ENCODE measurements at regions not wholly inside any gene's neighbourhood (a gene's known extent, or its start where the extent isn't known, plus 50 kb on each side); places are given as distances from the start of the nearest gene placed in this dataset.

GRCh38 chr20:23279836-23280235 is 70.8 kb upstream of the NXT1 start:
- DNase-seq (ENCODE audit: low spot score) = no peak

- DNase-seq (ENCODE audit: low spot score) = no peak
Measured at GRCh38 chr20:23278172-23278571, 72.4 kb upstream of the NXT1 start.

GRCh38 chr20:23277316-23277715 is 73.3 kb upstream of the NXT1 start:
- DNase-seq (ENCODE audit: low spot score) = no peak

GRCh38 chr20:23273776-23274175 is 76.8 kb upstream of the NXT1 start:
- DNase-seq (ENCODE audit: low spot score) = no peak

GRCh38 chr20:23272176-23273029 is 78.2 kb upstream of the NXT1 start:
- no peak for DNase-seq (ENCODE audit: low spot score)

- DNase-seq (ENCODE audit: low spot score) = no peak
Measured at GRCh38 chr20:23270382-23270911, 80.1 kb upstream of the NXT1 start.

- DNase-seq (ENCODE audit: low spot score) = no peak
Measured at GRCh38 chr20:23269954-23270353, 80.6 kb upstream of the NXT1 start.

- no peak for DNase-seq (ENCODE audit: low spot score)
Measured at GRCh38 chr20:23268792-23269354, 81.7 kb upstream of the NXT1 start.

- DNase-seq (ENCODE audit: low spot score) = no peak
Measured at GRCh38 chr20:23267909-23268308, 82.7 kb upstream of the NXT1 start.

- no peak for DNase-seq (ENCODE audit: low spot score)
Measured at GRCh38 chr20:23266530-23267398, 83.8 kb upstream of the NXT1 start.

- DNase-seq (ENCODE audit: low spot score) = no peak
Measured at GRCh38 chr20:23265226-23265625, 85.4 kb upstream of the NXT1 start.

- no peak for DNase-seq (ENCODE audit: low spot score)
Measured at GRCh38 chr20:23264545-23264944, 86.0 kb upstream of the NXT1 start.

- no peak for DNase-seq (ENCODE audit: low spot score)
Measured at GRCh38 chr20:23260181-23260840, 90.3 kb upstream of the NXT1 start.

- DNase-seq (ENCODE audit: low spot score) = no peak
Measured at GRCh38 chr20:23258747-23259121, 91.9 kb upstream of the NXT1 start.

- DNase-seq (ENCODE audit: low spot score) = no peak
Measured at GRCh38 chr20:23257848-23258746, 92.5 kb upstream of the NXT1 start.

- DNase-seq (ENCODE audit: low spot score) = no peak
Measured at GRCh38 chr20:23257106-23257761, 93.4 kb upstream of the NXT1 start.

GRCh38 chr20:23255716-23256385 is 94.7 kb upstream of the NXT1 start:
- DNase-seq (ENCODE audit: low spot score) = no peak

GRCh38 chr20:23255106-23255505 is 95.5 kb upstream of the NXT1 start:
- DNase-seq (ENCODE audit: low spot score) = no peak

GRCh38 chr20:23254505-23254904 is 96.1 kb upstream of the NXT1 start:
- no peak for DNase-seq (ENCODE audit: low spot score)

- DNase-seq (ENCODE audit: low spot score) = no peak
Measured at GRCh38 chr20:23254034-23254433, 96.6 kb upstream of the NXT1 start.
